T-cell (primary cell): ENCODE measurements at regions not wholly inside any gene's neighbourhood (a gene's known extent, or its start where the extent isn't known, plus 50 kb on each side); places are given as distances from the start of the nearest gene placed in this dataset.

Experiments used
- ATAC-seq, 4 experiments: fragments of 200-7000 bp in 3 of 4; fragments of 150-1000 bp in 1 of 4; cut with Tn5 transposase; replicated peaks in 1 of 4; 1 replicate in 3 of 4; 2 replicates in 1 of 4; pipeline ENCODE4 v1.10.0; 2021; ENCODE audit warnings: moderate library complexity in 3 of 4, mild to moderate bottlenecking in 2 of 4, moderate number of reproducible peaks in 1 of 4
- CTCF ChIA-PET, 2 donors: fragments of 300-600 bp; sonication (Branson Sonifier 250); formaldehyde crosslinking; loops; one replicate each; lab custom pipeline; 2022; ENCODE audit warnings: antibody characterized with exemption in 2 of 2; lab: Charles Lee
- POLR2A ChIA-PET, 2 donors: fragments of 300-600 bp; sonication (Branson Sonifier 250); formaldehyde crosslinking; loops; one replicate each; lab custom pipeline; 2022; ENCODE audit warnings: antibody characterized with exemption in 2 of 2; lab: Charles Lee
- DNase-seq, 35 experiments: peaks; one replicate each; pipeline versions ENCODE4 v3.0.0 to v3.0.0-alpha.2; 2013 to 2023
- H3K27ac ChIP-seq: one replicate; pipeline ENCODE4 v1.5.1; 2013; ENCODE audit warnings: low read length
- H3K27me3 ChIP-seq, 2 experiments: replicated peaks in 1 of 2; 1 replicate in 1 of 2; 2 replicates in 1 of 2; pipeline versions ENCODE4 v1.6.1 to v1.7.0; 2013; ENCODE audit warnings: low read length in 1 of 2, mixed read lengths in 1 of 2; ENCODE audit not compliant: control insufficient read depth in 2 of 2, insufficient read depth in 2 of 2; ENCODE audit errors: extremely low read depth in 1 of 2
- H3K36me3 ChIP-seq, 2 donors: 1 replicate in 1 of 2; 2 replicates in 1 of 2; pipeline versions ENCODE4 v1.6.1 to v1.7.0; 2013; ENCODE audit warnings: low read length in 1 of 2; ENCODE audit not compliant: control insufficient read depth in 2 of 2, insufficient read depth in 1 of 2; ENCODE audit errors: extremely low read depth in 1 of 2
- H3K4me1 ChIP-seq, 2 experiments: 1 replicate in 1 of 2; 2 replicates in 1 of 2; pipeline versions ENCODE4 v1.6.1 to v1.7.0; 2013; ENCODE audit warnings: low read length in 2 of 2, mixed read lengths in 1 of 2; ENCODE audit not compliant: insufficient read depth in 2 of 2, control insufficient read depth in 1 of 2; ENCODE audit errors: extremely low read depth in 1 of 2
- H3K4me3 ChIP-seq, 2 donors: 1 replicate in 1 of 2; 2 replicates in 1 of 2; pipeline versions ENCODE4 v1.5.1 to v1.7.0; 2013; ENCODE audit warnings: mild to moderate bottlenecking in 2 of 2, low read length in 1 of 2, moderate library complexity in 1 of 2; ENCODE audit not compliant: control insufficient read depth in 1 of 2; ENCODE audit errors: extremely low read depth in 1 of 2
- H3K9me3 ChIP-seq: 2 replicates; pipeline ENCODE4 v1.7.0; 2013
- H3K27ac Mint-ChIP-seq, 2 donors: one replicate each; pipeline ENCODE4 v1.8.0; 2020 to 2021; ENCODE audit warnings: mild to moderate bottlenecking in 2 of 2, mixed read lengths in 2 of 2
- H3K27me3 Mint-ChIP-seq, 2 donors: one replicate each; pipeline ENCODE4 v1.8.0; 2021 to 2022; ENCODE audit warnings: mixed read lengths in 2 of 2
- H3K36me3 Mint-ChIP-seq: one replicate; pipeline ENCODE4 v1.8.0; 2021; ENCODE audit warnings: mixed read lengths
- H3K4me1 Mint-ChIP-seq, 3 donors: one replicate each; pipeline ENCODE4 v1.8.0; 2020 to 2022; ENCODE audit warnings: mixed read lengths in 3 of 3, mild to moderate bottlenecking in 1 of 3
- H3K4me3 Mint-ChIP-seq, 3 donors: one replicate each; pipeline ENCODE4 v1.8.0; 2020 to 2022; ENCODE audit warnings: mild to moderate bottlenecking in 3 of 3, mixed read lengths in 3 of 3, moderate library complexity in 3 of 3
- H3K9me3 Mint-ChIP-seq, 3 donors: one replicate each; pipeline ENCODE4 v1.8.0; 2020 to 2022; ENCODE audit warnings: mixed read lengths in 3 of 3
- WGBS: methylation state at CpG from one replicate; pipeline ENCODE4 v1.1.5; 2013; ENCODE audit warnings: missing lambda C conversion rate; ENCODE audit not compliant: insufficient coverage; 5-methylcytosine and 5-hydroxymethylcytosine counted together

DNA sequence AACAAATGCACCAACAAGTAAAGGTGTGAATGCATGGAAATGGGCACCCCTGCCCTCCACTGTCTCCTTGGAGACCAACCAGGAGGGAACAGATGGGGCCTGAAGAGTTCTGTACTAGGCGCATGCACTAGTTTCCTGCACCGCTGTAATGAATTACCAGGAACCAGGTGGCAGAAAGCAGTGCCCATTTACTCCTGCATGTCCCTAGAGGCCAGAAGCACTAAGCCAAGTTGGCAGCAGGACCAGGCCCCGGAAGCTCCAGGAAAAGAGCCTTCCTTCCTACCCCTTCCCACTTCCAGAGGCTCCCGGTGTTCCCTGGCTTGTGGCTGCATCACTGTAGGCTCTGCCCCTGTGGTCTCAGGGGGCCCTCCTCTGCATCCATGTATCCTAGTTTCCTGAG, 237.5 kb upstream of the PPP2R2D start:
- Histone ChIP-seq H3K27ac (no peak overlapping the region), H3K27me3 (peaks cover 0 to 18% of the 10 kb centered on the region in 2 experiments), H3K4me1 (no peaks in the 10 kb centered on the region), H3K36me3 (no peaks in the 10 kb centered on the region), H3K4me3 (no peak overlapping the region), H3K9me3 (no peaks in the 10 kb centered on the region)
- POLR2A ChIA-PET = no interaction called here
- Mint-ChIP-seq H3K27me3 (peaks cover 2 to 4% of the 10 kb centered on the region in 2 donors), H3K9me3 (peaks cover 0 to 8% (median 0%) of the 10 kb centered on the region in 3 donors), H3K36me3 (no peaks in the 10 kb centered on the region), H3K27ac (no peak overlapping the region), H3K4me1 (no peaks in the 10 kb centered on the region), H3K4me3 (no peak overlapping the region)
- CTCF ChIA-PET = no interaction called here
- 61% methylated on average over 3 of the region's 4 CpGs for WGBS
- ATAC-seq (no peak), DNase-seq (no peak)

DNA sequence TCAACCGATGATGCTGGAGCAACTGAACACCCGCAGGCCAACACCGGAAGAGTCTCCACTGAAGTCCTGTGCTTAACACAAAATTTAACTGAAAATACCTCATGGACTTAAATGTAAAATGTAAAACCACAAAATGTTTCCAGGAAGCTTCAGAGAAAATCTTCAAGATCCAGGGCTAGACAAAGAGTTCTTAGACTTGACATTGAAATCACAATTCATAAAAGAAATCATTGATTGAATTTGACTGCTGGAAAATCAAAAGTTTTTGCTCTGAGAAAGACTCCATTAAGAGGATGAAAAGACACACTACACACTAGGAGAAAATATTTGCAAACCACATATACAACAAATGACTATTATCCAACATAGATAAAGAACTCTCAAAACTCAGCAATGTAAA, 234.7 kb upstream of the PPP2R2D start:
- no peak overlapping the region for H3K4me3 Mint-ChIP-seq
- Histone ChIP-seq H3K27ac (no peak overlapping the region), H3K9me3 (no peaks in the 10 kb centered on the region), H3K36me3 (no peaks in the 10 kb centered on the region), H3K27me3 (peaks cover 0 to 10% of the 10 kb centered on the region in 2 experiments), H3K4me1 (no peaks in the 10 kb centered on the region), H3K4me3 (no peak overlapping the region)
- CTCF ChIA-PET = no interaction called here
- POLR2A ChIA-PET = no interaction called here
- no peaks in the 10 kb centered on the region for H3K4me1 Mint-ChIP-seq
- H3K36me3 Mint-ChIP-seq = no peaks in the 10 kb centered on the region
- DNase-seq (no peak), ATAC-seq (no peak)
- H3K9me3 Mint-ChIP-seq = peaks cover 0 to 4% (median 0%) of the 10 kb centered on the region in 3 donors
- peaks cover 2 to 3% of the 10 kb centered on the region in 2 donors for H3K27me3 Mint-ChIP-seq
- 100% methylated on average over 3 of the region's 3 CpGs for WGBS
- no peak overlapping the region for H3K27ac Mint-ChIP-seq

DNA sequence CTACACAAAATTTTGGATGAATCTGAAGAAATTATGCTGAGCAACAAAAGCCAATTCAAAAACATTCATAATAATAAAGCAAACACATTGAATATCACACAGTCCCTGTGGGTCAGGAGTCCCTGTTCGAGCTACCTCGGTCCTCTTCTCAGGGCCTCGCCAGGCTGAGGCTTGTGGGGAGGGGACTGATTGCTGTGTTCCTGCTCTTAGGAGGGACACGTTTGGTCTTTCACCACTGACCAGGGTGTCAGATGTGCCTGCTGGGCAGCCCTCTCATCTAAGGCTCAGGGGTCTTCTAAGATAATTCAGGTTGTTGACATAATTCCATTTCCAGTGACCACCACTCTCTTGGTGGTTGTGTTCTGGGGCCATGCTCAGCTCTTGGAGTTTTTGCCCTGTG, 233.8 kb upstream of the PPP2R2D start:
- no peak overlapping the region for H3K27ac Mint-ChIP-seq
- Histone ChIP-seq H3K27me3 (peaks cover 0 to 14% of the 10 kb centered on the region in 2 experiments), H3K9me3 (no peaks in the 10 kb centered on the region), H3K27ac (no peak overlapping the region), H3K4me3 (no peak overlapping the region), H3K4me1 (no peaks in the 10 kb centered on the region), H3K36me3 (no peaks in the 10 kb centered on the region)
- H3K27me3 Mint-ChIP-seq = peaks cover 2 to 3% of the 10 kb centered on the region in 2 donors
- DNase-seq (no peak), ATAC-seq (no peak)
- H3K36me3 Mint-ChIP-seq = no peaks in the 10 kb centered on the region
- H3K9me3 Mint-ChIP-seq = peaks cover 1 to 6% (median 5%) of the 10 kb centered on the region in 3 donors
- H3K4me3 Mint-ChIP-seq = no peak overlapping the region
- POLR2A ChIA-PET = no interaction called here
- no peaks in the 10 kb centered on the region for H3K4me1 Mint-ChIP-seq
- CTCF ChIA-PET = no interaction called here
- WGBS = 83% methylated on average over 4 of the region's 4 CpGs

DNA sequence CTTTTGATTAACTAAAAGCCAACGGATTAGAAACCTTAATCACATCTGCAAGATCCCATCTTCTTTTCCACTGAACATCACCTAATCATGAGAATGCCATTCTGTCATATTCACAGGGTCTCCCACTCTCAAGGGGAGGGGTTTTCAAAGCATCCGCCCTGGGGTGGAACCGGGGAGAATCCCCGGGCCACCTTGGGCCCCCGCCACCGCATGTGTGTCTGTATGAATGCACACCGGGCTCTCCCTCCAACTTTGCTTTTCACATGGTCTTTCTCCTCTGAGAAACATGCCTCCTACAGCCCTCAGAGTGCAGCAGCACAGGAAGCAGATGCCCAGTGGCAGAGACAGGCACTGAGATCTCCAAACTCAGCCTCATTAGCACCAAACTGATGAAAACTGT, 233.2 kb upstream of the PPP2R2D start:
- Histone ChIP-seq H3K36me3 (no peaks in the 10 kb centered on the region), H3K9me3 (no peaks in the 10 kb centered on the region), H3K27ac (no peak overlapping the region), H3K4me3 (no peak overlapping the region), H3K4me1 (no peaks in the 10 kb centered on the region), H3K27me3 (peaks cover 0 to 14% of the 10 kb centered on the region in 2 experiments)
- CTCF ChIA-PET = no interaction called here
- ATAC-seq (no peak), DNase-seq (no peak)
- Mint-ChIP-seq H3K27me3 (peaks cover 2 to 3% of the 10 kb centered on the region in 2 donors), H3K4me1 (no peaks in the 10 kb centered on the region), H3K4me3 (no peak overlapping the region), H3K9me3 (peaks cover 6 to 10% (median 10%) of the 10 kb centered on the region in 3 donors), H3K36me3 (no peaks in the 10 kb centered on the region), H3K27ac (no peak overlapping the region)
- POLR2A ChIA-PET = no interaction called here
- 89% methylated on average over 5 of the region's 7 CpGs for WGBS

DNA sequence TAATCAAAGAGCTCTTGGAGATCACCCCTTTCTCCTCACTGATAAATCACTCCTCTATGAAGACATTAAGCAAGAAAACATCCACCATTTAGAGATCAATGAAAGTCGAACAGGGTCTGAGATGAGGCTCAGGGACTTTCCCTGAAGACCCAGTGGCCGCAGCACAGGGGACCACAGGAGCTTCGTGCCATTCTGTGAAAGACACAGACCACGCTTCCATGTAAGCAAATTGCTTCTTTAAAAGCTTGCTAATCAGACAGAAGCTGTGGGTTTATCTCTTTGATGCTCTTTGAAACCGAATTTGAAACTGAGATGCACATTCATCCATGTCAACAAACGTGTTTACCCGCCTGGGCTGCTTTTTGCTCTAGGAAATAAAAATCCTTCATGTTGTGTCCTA, 231.9 kb upstream of the PPP2R2D start:
- no peak for DNase-seq
- H3K9me3 Mint-ChIP-seq = peaks cover 6 to 10% (median 10%) of the 10 kb centered on the region in 3 donors

DNA sequence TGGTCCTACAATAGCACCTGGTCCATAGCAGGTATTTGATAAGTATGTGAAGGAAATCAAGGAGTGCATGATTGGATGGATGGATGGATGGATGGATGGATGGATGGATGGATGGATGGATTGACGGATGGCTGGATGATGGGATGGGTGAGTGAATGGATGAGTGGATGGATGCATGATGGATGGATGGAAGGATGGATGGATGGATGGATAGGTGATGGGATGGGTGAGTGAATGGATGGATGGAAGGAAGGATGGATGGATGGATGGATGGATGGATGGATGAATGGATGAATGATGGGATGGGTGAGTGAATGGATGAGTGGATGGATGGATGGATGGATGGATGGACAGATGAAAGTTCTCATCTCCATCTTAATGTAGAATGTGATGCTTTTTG, 231.0 kb upstream of the PPP2R2D start:
- WGBS = 85% methylated on average over 1 of the region's 1 CpG
- no peak overlapping the region for H3K4me3 ChIP-seq
- Mint-ChIP-seq H3K4me3 (no peak overlapping the region), H3K27ac (no peak overlapping the region), H3K27me3 (peaks cover 0 to 3% of the 10 kb centered on the region in 2 donors), H3K36me3 (no peaks in the 10 kb centered on the region), H3K4me1 (no peaks in the 10 kb centered on the region), H3K9me3 (peaks cover 6 to 14% (median 10%) of the 10 kb centered on the region in 3 donors)
- H3K36me3 ChIP-seq = no peaks in the 10 kb centered on the region
- ChIA-PET POLR2A (no interaction called here), CTCF (no interaction called here)
- no peak overlapping the region for H3K27ac ChIP-seq
- DNase-seq (no peak), ATAC-seq (no peak)
- H3K4me1 ChIP-seq = no peaks in the 10 kb centered on the region
- H3K9me3 ChIP-seq = no peaks in the 10 kb centered on the region
- peaks cover 0 to 14% of the 10 kb centered on the region in 2 experiments for H3K27me3 ChIP-seq

More for the DNA sequence above, 231.9 kb upstream of the PPP2R2D start:
- H3K4me3 ChIP-seq = no peak overlapping the region
- Mint-ChIP-seq H3K4me3 (no peak overlapping the region), H3K27ac (no peak overlapping the region), H3K27me3 (peaks cover 0 to 3% of the 10 kb centered on the region in 2 donors), H3K4me1 (no peaks in the 10 kb centered on the region), H3K36me3 (no peaks in the 10 kb centered on the region)
- H3K36me3 ChIP-seq = no peaks in the 10 kb centered on the region
- POLR2A ChIA-PET = interaction anchor here in 1 of 2 donors (0.7 kb wide), 1 partner anchor 12 kb away, joined by 4 read pairs; no protein-coding TSS in a partner anchor
- H3K9me3 ChIP-seq = no peaks in the 10 kb centered on the region
- no peak for ATAC-seq
- 47% methylated on average over 5 of the region's 7 CpGs for WGBS
- H3K27me3 ChIP-seq = peaks cover 0 to 14% of the 10 kb centered on the region in 2 experiments
- CTCF ChIA-PET = no interaction called here
- H3K27ac ChIP-seq = no peak overlapping the region
- H3K4me1 ChIP-seq = no peaks in the 10 kb centered on the region

DNA sequence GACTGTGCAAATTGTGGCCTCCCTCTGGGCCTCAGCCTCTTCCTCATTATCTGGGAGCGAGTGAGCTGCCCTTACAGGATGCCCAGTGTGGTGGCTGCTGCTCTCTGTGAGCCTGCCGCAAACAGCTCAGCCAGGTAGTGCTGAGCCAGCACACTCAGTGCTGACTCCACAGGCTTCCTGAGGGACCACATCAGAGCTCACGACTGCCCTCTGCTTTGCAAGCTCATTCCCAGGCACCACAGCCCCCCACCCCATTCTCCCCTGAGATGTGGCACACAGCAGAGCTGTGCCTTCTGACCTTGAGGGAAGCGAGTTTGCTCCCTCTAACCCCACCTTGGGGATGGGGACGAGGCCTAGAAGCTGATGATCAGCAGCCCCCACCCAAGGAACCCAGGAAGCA, 230.5 kb upstream of the PPP2R2D start:
- ChIA-PET CTCF (no interaction called here), POLR2A (no interaction called here)
- Mint-ChIP-seq H3K27me3 (peaks cover 0 to 3% of the 10 kb centered on the region in 2 donors), H3K27ac (no peak overlapping the region), H3K4me1 (no peaks in the 10 kb centered on the region), H3K36me3 (no peaks in the 10 kb centered on the region), H3K4me3 (no peak overlapping the region), H3K9me3 (peaks cover 6 to 14% (median 10%) of the 10 kb centered on the region in 3 donors)
- H3K27me3 ChIP-seq = peaks cover 0 to 16% of the 10 kb centered on the region in 2 experiments
- no peaks in the 10 kb centered on the region for H3K9me3 ChIP-seq
- ATAC-seq (no peak), DNase-seq (no peak)
- H3K36me3 ChIP-seq = no peaks in the 10 kb centered on the region
- H3K4me1 ChIP-seq = no peaks in the 10 kb centered on the region
- 55% methylated on average over 5 of the region's 5 CpGs for WGBS
- H3K27ac ChIP-seq = no peak overlapping the region
- H3K4me3 ChIP-seq = no peak overlapping the region
